Peyer's patch (tissue), 4 donors: ENCODE measurements at regions not wholly inside any gene's neighbourhood (a gene's known extent, or its start where the extent isn't known, plus 50 kb on each side); places are given as distances from the start of the nearest gene placed in this dataset.
"Not testable (repeated sequence)": the region's sequence is repeated elsewhere in the genome, so short reads cannot be mapped to it uniquely, and the experiment has no call there.

Source experiments
- POLR2A ChIP-seq, 2 donors: fragments of 450-650 bp; IDR thresholded peaks; one replicate each; pipeline ENCODE4 v1.5.1; 2017; ENCODE audit warnings: antibody characterized with exemption in 2 of 2, mild to moderate bottlenecking in 2 of 2, moderate library complexity in 2 of 2
- TF ChIP-seq, protein P1 (sequence below), 6 experiments: fragments of 450-650 bp in 4 of 6; fragments of 200-600 bp in 2 of 6; sonication (generic) in 1 of 6; IDR thresholded peaks; one replicate each; pipeline ENCODE4 v1.5.1; 2017 to 2019; ENCODE audit warnings: antibody characterized with exemption in 6 of 6, mild to moderate bottlenecking in 3 of 6, moderate library complexity in 1 of 6

DNA sequence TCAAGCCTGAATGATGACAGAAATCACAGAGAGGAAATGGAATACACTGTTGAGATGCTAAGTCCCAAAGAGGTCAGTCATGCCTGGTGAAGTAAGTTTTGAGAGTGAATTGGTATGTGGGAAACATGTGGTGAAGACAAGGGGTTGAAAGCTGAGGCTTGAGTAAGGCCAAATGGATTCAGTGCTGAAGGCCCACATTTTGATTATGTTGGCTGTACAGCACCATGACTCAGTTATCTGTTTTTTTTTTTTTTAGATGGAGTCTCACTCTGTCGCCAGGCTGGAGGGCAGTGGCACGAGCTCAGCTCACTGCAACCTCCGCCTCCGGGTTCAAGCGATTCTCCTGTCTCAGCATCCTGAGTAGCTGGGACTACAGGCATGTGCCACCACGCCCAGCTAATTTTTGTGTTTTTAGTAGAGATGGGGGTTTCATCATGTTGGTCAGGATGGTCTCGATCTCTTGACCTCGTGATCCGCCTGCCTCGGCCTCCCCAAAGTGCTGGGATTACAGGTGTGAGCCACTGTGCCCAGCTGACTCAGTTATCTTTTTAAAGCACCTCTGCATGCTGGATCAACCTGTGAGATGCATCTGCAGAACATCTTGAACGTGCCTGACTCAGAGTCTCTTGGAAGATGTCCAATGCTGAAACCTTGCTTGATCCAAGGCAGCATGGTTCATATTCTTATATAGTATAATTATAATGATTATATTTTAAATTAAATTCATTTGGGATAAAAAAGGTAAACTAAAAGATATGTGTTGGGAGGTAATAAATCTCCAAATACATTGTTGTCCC lies 829.8 kb downstream of the TNS3 start:
- TF ChIP-seq, protein P1, sequence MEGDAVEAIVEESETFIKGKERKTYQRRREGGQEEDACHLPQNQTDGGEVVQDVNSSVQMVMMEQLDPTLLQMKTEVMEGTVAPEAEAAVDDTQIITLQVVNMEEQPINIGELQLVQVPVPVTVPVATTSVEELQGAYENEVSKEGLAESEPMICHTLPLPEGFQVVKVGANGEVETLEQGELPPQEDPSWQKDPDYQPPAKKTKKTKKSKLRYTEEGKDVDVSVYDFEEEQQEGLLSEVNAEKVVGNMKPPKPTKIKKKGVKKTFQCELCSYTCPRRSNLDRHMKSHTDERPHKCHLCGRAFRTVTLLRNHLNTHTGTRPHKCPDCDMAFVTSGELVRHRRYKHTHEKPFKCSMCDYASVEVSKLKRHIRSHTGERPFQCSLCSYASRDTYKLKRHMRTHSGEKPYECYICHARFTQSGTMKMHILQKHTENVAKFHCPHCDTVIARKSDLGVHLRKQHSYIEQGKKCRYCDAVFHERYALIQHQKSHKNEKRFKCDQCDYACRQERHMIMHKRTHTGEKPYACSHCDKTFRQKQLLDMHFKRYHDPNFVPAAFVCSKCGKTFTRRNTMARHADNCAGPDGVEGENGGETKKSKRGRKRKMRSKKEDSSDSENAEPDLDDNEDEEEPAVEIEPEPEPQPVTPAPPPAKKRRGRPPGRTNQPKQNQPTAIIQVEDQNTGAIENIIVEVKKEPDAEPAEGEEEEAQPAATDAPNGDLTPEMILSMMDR (IDR thresholded peaks at IDR 0.05) = not testable (repeated sequence)
- TF ChIP-seq POLR2A (IDR thresholded peaks at IDR 0.05) = not testable (repeated sequence)
